PFSK-1 (cell line): ENCODE measurements at regions not wholly inside any gene's neighbourhood (a gene's known extent, or its start where the extent isn't known, plus 50 kb on each side); places are given as distances from the start of the nearest gene placed in this dataset.

Experiments
- FOXP2 ChIP-seq: optimal IDR thresholded peaks from 2 replicates; pipeline ENCODE3; 2011; ENCODE audit warnings: borderline replicate concordance, control low read depth, inconsistent platforms; ENCODE audit not compliant: insufficient read depth; ENCODE audit errors: extremely low read length, extremely low read depth
- POLR2AphosphoS5 ChIP-seq: IDR thresholded peaks from 2 replicates; pipeline ENCODE4 v1.6.1; 2012; ENCODE audit warnings: low read depth, mild to moderate bottlenecking, control low read depth, low read length, moderate library complexity
- TAF1 ChIP-seq: IDR thresholded peaks from 2 replicates; pipeline ENCODE4 v1.6.1; 2012; ENCODE audit warnings: low read length, control low read depth, borderline replicate concordance; ENCODE audit not compliant: insufficient read depth

DNA sequence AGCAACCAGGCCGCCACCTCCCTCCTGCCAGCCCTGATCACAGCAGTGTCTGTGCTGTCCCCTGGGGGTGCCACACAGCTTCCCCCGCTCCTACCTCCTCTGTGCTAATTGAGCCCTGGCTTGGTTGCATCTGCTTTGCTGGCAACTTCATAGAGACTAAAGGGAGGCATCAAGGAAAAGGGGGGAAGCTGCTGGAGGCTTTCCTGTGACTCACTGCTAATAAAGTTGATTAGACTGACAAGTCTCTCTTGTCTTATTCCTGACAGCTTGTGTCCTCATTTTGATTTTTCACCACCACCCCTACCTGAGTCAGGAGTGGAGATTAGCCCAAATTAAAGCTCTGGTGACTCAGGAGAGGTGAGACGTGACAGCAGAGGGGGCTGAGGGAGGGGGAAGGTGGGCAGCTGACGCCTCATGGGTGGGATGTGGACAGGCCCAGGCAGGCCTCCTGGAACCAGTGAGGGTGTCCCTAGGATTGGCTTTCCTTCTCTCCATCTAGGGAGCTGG, 310.0 kb downstream of the CBLN1 start:
- TF ChIP-seq TAF1 (no peak), POLR2AphosphoS5 (no peak), FOXP2 (no peak)
